Thyroid gland (tissue), 4 donors: ENCODE measurements at regions not wholly inside any gene's neighbourhood (a gene's known extent, or its start where the extent isn't known, plus 50 kb on each side); places are given as distances from the start of the nearest gene placed in this dataset.

Experiments
- CTCF ChIP-seq, 6 experiments: fragments of 200-600 bp in 3 of 6; fragments of 450-650 bp in 3 of 6; sonication (generic) in 3 of 6; IDR thresholded peaks; one replicate each; pipeline ENCODE4 v1.5.1; 2016 to 2019; ENCODE audit warnings: antibody characterized with exemption in 6 of 6, mild to moderate bottlenecking in 2 of 6, inconsistent platforms in 1 of 6, moderate library complexity in 1 of 6
- POLR2A ChIP-seq, 2 donors: fragments of 450-650 bp; IDR thresholded peaks; one replicate each; pipeline ENCODE4 v1.6.1; 2017; ENCODE audit warnings: antibody characterized with exemption in 2 of 2, mild to moderate bottlenecking in 2 of 2, moderate library complexity in 1 of 2

GRCh38 chr2:16927398-16927797, 261.8 kb upstream of the CYRIA start:
- no peak for TF ChIP-seq CTCF (IDR thresholded peaks at IDR 0.05)
- TF ChIP-seq POLR2A (IDR thresholded peaks at IDR 0.05): no peak
